D341Med (cell line): ENCODE measurements at regions not wholly inside any gene's neighbourhood (a gene's known extent, or its start where the extent isn't known, plus 50 kb on each side); places are given as distances from the start of the nearest gene placed in this dataset.

ENCODE experiments used
- DNase-seq: peaks from one replicate; pipeline ENCODE4 v3.0.0; 2012; ENCODE audit warnings: low spot score

DNA sequence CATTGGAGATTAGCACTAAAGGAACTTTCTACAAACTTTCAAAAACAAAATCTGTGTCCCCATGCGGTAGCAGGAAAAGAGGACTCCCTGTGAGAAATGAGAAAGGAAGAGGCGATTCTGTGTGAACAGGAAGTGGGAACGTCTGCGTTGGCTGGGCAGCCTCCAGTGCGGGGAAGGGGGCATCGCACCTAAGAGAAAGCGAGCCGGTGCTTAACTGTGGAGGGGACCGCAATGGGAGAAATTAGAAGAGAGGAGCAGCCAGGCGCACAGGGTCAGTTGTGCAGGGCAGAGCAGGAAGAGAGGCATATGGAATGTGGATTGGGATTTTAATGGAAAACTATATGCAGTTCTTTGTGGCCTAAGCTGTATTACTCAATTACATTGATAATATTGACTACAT, 77.4 kb upstream of the DOCK9 start:
- no peak for DNase-seq

DNA sequence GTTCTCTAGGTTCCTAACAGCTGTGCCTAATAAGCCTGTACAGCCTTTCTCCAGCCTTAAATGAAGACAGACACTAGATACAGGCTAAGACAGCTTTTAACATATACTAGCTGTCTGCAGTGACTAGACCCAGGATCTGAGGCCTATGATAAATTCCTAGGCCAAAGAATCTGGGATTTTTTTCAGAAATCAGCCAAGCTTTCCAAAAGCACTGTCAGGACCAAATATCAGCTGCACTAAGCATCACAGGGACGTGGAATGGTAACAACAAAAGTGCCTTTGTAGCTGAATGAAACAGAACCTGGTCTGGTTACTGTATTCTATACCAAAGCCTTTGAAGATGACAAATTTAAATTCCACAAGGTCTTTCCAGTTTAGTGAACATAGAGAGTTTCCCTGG, 77.9 kb upstream of the DOCK9 start:
- no peak for DNase-seq

DNA sequence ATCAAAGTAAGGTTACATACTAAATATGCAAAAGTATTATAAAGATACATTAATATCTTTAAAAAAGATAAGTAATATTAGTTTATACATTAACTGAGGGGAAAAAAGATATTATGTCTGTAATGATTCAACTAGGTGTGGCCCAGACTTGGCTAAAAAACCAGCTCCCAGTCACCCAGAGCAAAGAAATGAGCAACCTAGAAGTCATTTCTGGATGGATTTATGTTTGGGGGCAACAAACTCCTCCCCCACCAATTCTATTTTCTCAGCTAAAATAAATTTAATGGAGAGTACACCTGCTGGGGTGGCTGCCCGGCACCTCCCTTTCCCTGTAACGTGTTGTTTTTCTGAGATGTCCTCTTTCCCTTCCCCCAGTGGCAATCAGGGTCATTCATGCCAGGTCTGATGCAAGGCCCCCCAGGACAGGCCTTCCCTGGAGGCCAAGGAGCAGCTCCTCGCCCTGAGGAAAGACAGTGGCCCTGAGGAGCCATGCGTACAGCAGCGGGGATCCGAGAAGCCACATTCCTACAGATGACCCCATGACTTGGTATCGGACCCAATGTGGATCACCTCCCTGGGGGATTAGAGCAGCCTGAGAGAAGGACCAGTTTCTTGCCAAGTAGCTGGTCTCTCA, 78.6 kb upstream of the DOCK9 start:
- DNase-seq, result no peak

DNA sequence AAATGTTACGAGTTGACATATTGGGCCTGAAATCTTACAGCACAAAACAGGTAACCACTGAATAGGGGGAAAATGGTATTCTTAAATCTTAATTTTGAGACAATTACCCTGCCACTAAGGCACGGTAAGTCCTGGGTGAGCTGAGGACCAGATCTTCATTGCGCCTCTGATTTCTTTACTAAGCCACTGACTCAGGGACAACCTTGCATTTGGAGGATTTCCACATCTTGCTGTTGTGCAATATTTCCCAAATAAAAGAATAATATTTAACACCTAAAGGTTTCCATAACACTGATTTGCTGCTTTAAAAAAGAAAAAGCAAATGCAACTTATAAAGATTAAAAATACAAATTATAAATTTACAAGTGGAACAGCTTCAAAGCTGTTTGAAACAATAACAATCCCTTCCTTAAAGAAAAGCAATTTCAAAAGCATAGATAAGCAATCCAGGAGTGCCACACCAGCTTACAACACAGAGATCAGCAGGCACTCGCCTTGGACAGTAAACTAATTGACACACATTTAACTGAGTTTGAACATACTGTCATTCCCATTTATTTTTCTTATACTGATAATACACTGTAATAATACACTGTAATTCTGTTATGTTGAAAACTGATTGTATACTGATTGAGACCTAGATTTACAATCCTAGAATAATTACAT, 79.6 kb upstream of the DOCK9 start:
- DNase-seq, result no peak

DNA sequence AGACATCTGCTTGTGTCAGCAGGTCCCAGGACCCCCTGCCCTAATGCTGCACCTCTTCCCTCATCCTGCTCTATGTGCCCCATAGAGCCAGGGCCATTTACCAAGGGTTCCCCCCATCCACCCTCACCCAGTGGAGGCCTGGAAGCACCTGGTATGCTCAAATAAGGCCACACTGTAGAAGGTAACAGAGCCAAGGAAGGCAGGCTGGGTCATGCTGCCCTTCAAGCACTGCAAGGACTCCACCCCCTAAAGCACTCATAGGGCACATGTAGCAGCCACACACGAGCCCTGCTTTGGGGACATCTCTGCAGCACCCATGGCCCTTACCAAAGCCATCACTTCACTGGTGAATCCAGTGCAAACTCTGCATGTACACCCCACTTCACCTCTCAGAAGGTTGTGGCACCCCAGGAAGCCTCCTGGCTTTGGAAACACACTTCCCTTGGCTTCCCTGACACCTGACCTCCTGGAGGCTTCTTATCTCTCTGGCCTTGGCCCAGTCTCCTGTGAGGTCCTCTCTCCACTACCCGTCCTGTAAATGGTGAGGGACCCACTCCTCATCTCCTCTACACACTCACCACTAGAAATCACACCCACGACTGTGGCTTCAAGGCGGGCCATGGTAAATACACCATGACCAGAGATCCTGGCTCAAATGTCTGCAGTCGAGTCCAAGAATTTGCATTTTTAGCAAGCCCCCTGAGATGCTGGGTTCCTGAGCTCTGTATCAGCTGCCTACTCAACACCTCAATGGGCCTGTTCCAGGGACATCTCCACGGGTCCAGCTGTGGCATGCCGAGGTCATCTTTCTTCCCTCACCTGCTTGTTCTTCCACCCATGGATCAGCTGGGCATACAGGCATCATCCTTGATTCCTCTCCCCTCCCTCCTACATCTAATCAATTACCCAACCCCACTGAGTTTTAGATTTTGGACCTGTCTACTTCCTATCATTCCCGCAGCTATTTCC, 80.9 kb upstream of the DOCK9 start:
- no peak for DNase-seq

DNA sequence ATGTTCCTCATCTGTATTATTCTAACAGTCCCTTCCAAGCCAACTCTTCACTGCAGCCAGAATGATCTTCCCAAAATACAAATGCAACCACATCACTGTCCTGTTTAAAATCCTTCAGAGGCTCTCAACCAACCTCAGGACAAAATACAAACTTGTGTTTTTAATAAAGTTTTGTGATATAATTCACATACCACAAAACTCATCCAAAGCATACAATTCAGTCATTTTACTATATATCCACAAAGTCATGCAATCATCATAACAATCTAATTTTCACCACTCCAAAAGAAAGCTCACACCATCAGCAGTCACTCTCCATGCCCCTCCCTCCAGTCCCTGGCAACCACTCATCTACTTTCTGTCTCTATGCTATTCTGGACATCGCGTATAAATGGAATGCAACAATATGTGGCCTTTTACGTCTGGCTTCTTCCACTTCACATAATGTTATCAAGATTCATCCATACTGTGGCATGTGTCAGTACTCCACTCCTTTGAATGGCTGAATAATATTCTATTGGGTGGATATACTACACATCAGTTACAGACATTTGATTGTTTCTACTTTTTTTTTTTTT, 81.7 kb upstream of the DOCK9 start:
- DNase-seq, result no peak

DNA sequence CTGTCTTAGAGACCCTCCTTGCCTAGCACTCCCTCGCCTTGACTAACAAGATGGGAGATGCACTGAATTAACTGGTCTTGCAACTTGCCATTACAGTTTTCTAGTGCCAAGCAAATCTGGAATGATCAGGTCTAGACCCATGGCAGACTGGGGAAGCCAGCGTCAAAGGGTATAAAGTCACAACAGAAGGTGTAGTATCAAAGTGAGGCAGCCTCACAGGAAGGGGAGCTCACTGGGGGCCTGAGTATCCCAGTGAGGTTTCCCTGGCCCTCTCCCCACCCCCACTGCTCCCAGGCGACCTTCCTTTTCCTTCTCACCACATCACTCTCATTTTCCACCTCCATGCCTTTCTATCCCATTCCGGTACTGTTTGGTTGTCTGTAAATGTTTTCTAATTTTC, 83.5 kb upstream of the DOCK9 start:
- DNase-seq, result no peak

DNA sequence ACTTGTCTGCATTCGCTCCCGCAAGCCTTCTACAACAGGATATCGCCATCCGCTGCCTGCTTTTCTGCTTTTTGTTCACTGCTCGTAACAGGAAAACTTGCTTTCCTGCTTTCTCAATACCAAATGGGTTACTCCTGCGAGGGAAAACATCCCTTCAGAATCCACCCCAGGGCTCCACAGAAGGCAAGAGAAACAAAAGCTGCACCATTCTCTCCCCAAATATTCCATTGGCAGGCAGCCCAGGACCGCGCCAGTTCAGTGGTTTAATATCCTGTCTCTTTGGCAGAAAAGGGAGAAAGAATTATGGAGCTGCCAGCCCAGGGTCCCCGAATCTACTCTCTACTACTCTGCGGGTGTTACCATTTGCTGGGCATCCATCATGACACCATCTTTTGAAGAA, 84.7 kb upstream of the DOCK9 start:
- DNase-seq, result no peak

DNA sequence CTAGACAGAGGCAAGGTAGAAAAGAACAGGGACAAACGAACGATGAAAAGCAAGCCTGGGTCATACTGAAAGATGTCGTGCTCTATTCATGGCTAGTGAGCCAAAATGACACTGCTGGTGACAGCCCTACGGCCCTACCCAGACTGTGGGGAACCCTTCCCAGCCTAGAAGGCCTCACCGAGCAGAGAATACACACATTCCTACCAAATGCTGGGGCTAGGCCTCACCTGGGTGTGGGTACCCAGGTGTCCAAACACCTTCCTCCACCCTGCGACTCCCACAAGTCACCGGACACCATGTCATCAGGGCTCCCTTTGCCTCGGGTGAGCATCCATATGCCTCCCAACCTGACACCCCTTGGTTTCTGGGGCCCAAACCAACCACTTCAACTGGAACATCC, 85.3 kb upstream of the DOCK9 start:
- no peak for DNase-seq

DNA sequence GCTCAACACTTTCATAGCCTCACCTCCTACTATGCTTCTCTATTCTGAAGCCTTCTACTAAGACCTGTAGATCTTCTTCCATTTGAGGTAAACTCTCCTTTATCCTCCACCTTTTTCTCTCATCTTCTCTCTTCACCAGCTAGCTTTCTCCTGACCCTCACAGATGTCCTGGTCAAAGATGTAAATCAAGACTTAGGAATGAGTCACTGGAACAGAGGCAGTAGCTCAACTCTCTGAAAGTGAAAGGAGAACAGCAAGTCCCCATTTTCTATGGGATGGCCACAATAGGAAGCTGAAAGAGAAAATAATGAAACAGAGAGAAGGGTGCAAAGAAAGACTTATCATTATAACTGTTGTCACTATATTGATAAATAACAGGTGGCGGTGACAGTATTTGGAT, 86.1 kb upstream of the DOCK9 start:
- DNase-seq, result no peak

DNA sequence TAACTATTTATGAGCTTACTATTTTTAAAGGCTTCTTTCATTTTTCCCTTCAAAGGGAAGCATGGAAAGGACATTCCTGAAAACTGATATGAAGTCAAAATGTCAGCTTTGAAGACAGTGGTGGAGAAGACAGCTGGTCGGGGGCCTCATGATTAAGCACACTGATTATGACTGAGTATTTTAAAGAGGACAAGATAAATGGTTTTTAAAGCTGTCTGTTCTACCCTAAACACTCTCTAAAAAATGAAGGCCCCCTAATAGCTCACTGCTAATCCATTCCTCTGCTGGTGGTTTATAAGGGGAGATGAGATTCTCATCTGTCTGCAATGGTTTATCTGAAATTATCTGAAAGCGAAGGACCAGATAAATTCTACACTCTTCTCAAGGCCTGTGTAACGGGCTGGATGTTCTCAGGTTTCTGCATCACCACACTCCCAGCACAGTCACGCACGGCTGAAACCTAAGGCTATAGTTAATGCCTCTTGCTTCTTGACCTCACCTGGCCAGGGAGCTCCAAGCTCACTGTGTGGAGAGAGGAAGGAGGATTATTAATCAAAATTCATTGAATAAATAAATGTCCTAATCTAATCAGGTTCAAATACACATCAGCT, 86.9 kb upstream of the DOCK9 start:
- no peak for DNase-seq

DNA sequence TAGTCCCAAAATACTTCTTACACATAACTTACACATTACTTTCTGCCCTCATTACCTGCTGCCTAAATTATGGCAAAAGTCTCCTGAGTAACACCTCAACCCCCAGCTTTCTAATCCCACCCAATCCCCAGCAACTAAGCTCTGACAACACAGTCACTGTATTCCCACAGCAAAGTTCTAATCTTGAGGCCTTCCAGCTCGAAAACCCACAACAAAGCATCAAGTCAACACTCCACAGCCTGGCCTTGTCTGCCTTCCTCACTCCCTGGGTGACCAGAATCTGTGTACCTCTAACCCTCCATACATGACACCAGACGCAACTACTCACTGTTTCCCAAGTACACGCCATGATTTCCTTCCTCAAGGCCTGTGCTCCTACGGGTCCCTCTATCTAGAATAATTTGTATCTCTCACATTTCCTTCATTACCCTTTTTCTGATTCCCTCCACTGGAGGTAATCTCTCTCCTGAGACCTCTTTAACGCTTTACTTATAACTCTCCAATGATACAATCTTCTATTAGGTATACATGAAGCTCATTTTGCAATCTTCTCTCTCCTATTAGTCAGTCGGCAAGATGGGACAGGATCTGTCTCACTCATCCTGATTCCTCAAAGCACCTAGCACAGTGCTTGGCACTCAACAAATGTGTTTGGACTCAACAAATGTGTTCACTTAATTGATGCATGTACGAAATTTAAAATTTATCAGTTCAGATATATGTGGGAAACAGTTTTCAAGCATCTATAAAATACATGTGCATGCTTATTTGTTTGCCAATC, 87.6 kb upstream of the DOCK9 start:
- DNase-seq, result peak; percentile 44

DNA sequence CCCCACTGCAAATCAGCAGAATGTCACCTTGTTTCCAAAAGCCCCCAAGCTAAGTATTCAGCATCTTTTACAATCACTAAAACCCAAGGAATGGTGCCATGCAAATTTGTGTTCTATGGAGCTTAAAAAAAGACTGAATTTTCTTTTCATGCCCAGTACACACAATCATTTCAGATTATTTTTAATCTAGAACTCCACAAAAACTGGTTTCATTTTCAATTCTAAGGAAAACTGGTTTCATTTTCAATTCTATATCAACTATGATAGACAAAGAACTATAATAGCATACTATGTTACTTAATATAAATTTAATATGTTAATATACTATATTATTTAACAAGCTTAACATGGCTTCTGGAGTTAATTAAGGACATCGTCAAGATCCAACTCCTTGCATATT, 88.4 kb upstream of the DOCK9 start:
- DNase-seq, result no peak

DNA sequence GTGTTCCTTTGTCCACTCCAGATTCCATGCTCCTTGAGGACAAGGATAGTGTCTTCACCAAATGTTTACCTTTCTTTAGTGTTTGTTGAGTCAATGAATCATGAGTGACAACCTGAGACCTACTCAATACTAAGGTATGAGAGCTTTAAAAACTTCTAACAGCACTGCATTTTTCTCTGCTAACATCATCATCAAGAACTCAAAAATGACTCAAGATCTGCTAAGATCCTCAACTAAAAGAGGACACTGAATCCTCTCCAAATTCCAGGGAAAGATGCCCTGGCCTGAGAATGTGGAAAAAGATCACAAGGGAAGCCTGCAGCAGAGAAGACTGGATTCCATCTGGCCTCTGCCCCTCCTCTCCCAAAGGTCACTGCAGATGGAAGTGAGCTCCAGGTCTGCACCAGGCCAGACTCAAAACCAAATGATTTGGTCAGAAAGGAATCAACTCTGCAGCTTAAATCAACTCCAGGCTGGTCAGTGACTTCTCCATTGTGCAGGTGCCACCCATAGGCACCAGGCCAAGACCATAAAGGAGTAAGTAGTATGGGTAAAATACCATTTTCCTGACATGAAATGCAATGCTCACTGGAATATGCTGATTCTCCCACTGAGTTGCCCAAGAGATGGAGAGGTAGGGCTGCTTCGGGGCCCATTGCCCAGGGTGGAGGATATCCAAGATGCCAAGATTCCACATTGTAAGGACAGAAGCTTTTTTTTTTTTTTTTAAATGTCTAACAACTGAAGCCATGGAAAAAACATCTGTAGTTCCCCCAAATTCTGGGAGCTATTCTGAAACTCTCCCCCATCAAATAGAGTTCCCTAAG, 89.5 kb upstream of the DOCK9 start:
- DNase-seq, result no peak

DNA sequence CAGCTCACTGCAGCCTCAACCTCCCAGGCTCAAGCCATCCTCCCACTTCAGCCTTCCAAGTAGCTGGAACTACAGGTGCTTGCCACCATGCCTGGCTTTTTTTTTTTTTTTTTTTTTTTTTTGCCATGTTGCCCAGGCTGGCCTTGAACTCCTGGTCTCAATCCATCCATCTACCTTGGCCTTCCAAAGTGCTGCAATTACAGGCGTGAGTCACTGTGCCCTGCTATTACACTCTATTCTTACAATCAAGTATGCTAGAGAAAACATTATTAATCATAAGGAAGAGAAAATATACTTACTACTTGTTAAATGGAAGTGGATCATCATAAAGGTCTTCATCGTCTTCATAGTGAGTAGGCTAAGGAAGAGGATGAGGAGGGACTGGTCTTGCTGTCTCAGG, 93.3 kb upstream of the DOCK9 start:
- no peak for DNase-seq

DNA sequence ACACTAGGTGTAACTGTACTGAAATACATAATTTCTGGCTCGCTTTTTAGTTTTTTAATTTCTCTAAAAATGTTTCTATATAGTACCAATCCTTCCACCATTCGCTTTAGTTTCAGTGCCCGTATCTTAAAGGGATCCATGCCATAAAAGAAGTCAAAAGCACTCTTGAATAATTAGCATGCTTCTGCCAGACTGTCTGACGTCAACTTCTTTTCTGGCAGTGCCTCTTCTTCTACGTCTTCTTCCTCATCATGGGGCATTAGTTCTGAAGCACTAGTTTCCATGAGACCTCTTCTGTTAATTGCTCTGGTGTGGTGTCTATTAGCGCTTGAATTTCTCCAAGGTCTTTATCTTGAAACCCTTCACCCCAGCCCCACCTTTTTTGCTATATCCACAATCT, 93.8 kb upstream of the DOCK9 start:
- DNase-seq, result no peak

DNA sequence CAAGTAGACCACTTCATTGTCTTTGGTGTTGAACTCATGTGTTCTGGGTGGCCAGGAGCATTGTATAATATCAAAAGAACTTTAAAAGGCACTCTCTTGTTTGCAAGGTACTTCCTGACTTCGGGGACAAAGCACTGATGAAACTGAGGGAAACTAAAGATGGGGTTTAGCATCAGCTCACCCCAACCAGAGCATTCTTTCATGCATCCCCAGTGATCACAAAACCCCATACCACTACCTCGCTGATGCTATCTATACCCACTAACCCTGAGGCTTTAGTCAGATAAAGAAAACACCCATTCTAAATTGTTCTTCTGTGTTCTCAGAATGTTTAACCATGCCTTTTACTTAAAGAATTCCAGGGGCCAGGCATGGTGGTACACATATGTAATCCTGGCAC, 94.5 kb upstream of the DOCK9 start:
- DNase-seq, result no peak

DNA sequence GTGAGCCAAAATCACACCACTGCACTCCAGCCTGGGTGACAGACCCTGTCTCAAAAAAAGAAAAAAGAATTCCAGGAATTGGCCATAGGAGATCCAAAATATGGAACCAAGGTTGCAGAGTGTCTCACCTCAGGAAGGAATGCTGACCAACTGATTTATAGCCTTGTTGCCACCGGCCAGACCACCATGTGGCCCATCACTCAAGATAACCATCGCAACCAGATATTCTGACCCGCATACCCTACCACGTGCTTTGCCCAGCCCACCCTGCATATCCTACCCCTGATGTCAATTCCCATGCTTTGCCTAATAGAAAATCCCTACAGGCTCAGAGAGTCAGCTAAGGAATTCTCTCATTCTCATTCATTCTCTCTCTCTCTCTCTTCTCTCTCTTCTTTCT, 95.1 kb upstream of the DOCK9 start:
- no peak for DNase-seq

DNA sequence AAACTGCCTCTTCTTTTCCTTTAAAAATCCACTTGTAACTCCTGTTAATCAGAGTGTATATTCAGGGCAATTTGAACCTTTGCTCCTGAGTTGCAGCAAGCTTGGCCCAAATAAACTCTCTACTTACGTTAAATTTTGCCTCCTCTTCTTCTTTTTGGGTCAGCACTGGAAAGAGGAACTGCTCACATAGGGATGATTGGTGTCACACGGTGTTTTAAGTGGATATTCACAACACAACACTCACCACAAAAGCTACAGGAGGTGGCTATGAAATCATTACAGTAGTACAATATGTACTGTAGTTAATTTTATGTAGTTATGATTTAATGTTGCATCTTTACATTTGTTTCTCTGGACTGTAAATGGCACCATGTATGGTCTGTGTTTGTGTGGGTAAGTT, 96.8 kb upstream of the DOCK9 start:
- DNase-seq, result no peak
